ENCODE measurements at regions not wholly inside any gene's neighbourhood (a gene's known extent, or its start where the extent isn't known, plus 50 kb on each side); places are given as distances from the start of the nearest gene placed in this dataset.
A peak's percentile ranks its signal among the peaks of the same experiment; 100 is the strongest.
"Not testable (repeated sequence)": the region's sequence is repeated elsewhere in the genome, so short reads cannot be mapped to it uniquely, and the experiment has no call there.

- not testable (repeated sequence) for ATAC-seq; H3K27me3 Mint-ChIP-seq; DNase-seq; H3K9me3 ChIP-seq (ENCODE audit: control insufficient read depth, low read length, poor library complexity, severe bottlenecking); H3K36me3 Mint-ChIP-seq (ENCODE audit: low read depth)
- Mint-ChIP-seq H3K4me3 (peak overlapping the region; percentile 65), H3K27ac (peak overlapping the region; percentile 56), H3K4me1 (peaks cover 29% of the 10 kb centered on the region)
These were observed 69.2 kb upstream of the TAB2 start for GRCh38 chr6:149248263-149248662.

DNA sequence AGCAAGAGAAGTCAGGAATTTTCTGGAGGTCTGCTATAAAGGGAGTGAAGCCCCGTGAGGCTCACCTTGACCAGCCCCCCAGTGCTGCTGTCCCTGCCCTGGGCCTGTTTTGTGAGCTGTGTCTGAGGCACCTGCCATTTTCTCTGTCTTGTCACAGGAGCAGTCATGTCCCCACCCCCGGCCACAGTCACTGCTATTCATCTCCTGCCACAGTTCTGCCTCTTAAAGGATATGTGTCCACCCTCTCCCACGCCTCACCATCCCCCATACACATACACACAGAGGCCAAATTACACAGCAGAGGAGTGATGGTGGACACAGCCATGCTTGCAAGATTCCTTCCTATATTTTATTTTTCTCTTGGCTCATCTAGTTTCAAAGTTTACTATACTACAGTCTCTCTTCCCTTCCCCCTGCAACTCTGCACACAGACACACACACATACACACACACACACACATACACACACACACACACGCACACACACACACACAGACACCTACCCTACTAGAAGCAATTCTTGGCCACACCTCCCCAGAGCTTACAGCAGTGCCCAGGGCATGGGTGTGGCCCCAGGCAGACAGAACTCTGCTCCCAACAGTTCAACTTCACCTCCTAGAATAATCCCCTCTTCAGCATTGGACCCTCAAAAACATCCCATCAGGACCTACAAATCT is 68.7 kb upstream of the TAB2 start:
- DNase-seq (no peak), ATAC-seq (peak; percentile 79)
- H3K27me3 Mint-ChIP-seq = no peaks in the 10 kb centered on the region
- H3K4me3 Mint-ChIP-seq = peak overlapping the region; percentile 65
- H3K36me3 Mint-ChIP-seq (ENCODE audit: low read depth) = no peaks in the 10 kb centered on the region
- peak overlapping the region; percentile 56 for H3K27ac Mint-ChIP-seq
- no peaks in the 10 kb centered on the region for H3K9me3 ChIP-seq (ENCODE audit: control insufficient read depth, low read length, poor library complexity, severe bottlenecking)
- H3K4me1 Mint-ChIP-seq = peaks cover 31% of the 10 kb centered on the region

DNA sequence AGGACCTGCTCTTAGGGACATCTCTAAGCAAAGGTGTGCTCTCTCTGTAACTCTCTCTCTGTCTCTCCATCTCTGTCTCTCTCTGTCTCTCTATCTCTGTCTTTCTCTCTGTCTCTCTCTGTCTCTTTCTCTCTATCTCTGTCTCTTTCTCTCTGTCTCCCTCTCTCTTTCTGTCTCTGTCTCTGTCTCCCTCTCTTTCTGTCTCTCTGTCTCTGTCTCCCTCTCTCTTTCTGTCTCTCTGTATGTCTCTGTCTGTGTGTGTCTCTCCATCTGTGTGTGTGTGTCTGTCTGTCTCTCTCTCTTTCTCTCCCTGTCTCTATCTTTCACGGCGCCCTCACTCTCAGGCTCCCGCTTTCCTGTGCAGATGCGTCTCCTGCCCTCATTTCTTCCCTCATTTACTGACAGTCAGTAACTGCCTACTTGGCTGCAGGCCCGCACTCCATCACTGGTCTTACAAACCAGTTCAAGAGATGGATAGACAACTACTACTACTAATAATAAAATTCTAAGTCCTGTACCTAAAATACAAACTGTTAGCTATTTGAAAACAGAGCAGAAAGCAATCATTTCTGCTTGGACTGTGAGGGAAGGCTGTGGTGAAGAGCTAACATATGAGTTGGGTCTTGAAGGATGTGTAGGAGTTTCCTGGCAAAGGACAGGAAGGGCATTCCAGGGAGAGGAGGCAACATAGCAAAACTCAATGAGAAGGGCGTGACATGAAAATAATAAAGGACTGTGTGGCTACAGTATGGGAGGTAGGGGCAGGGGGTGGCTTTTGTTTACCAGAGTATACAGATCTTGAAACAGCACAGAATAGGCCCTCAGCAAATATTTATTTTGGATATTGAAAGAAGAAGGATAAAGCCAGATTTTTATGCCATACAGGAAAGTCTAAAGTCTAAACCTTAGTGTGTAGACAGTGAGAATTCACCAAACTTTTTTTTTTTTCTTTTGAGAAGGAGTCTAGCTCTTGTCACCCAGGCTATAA is 67.8 kb upstream of the TAB2 start:
- H3K27ac Mint-ChIP-seq = peak overlapping the region; percentile 56
- ATAC-seq (peak; percentile 12), DNase-seq (no peak)
- H3K9me3 ChIP-seq (ENCODE audit: control insufficient read depth, low read length, poor library complexity, severe bottlenecking) = no peaks in the 10 kb centered on the region
- peak overlapping the region; percentile 65 for H3K4me3 Mint-ChIP-seq
- H3K36me3 Mint-ChIP-seq (ENCODE audit: low read depth) = no peaks in the 10 kb centered on the region
- H3K27me3 Mint-ChIP-seq = no peaks in the 10 kb centered on the region
- peaks cover 30% of the 10 kb centered on the region for H3K4me1 Mint-ChIP-seq

DNA sequence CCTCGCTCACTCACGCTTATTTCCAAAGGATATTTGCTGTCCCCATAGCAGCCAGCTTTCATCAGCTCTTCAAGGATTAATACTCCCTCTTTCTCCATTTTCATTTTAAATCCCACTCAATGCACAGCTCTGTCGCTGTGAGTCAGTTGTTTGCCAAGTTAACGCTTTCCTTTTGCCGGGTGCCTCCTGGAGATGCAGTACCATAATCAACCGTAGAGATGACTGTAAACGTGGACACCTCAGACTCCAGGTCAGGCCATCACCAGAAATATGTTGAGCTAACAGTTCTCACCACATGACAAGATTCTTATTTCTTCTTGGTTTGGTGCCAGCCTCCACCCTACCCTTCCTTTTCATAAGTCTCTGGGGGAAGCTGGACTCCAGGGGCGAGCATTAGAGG is 66.6 kb upstream of the TAB2 start:
- Mint-ChIP-seq H3K27ac (no peak overlapping the region), H3K4me1 (peaks cover 30% of the 10 kb centered on the region), H3K36me3 (ENCODE audit: low read depth) (no peaks in the 10 kb centered on the region), H3K27me3 (no peaks in the 10 kb centered on the region), H3K4me3 (no peak overlapping the region)
- DNase-seq (no peak), ATAC-seq (no peak)
- no peaks in the 10 kb centered on the region for H3K9me3 ChIP-seq (ENCODE audit: control insufficient read depth, low read length, poor library complexity, severe bottlenecking)

DNA sequence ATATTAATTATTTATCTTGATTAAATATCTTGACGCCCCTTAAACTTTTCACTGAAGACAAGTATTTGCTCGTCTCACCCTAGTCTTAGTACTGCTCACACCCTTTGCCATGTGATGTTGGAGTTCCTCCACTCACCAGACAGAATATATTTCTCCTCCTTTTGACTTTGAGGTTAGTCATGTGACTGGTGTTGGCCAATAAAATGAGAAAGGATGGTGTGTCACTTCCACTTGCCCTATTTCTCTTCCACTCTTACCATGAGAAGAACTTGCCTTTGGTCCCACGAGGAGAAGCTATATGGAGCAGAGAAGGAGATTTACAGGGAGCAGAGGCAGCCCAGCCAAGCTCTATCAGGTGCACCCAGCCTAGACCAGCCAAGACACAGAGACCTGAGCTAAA is 64.9 kb upstream of the TAB2 start:
- Mint-ChIP-seq H3K27ac (no peak overlapping the region), H3K27me3 (no peaks in the 10 kb centered on the region), H3K4me3 (no peak overlapping the region), H3K4me1 (peaks cover 27% of the 10 kb centered on the region), H3K36me3 (ENCODE audit: low read depth) (no peaks in the 10 kb centered on the region)
- ATAC-seq = no peak
- H3K9me3 ChIP-seq (ENCODE audit: control insufficient read depth, low read length, poor library complexity, severe bottlenecking) = no peaks in the 10 kb centered on the region
- no peak for DNase-seq

DNA sequence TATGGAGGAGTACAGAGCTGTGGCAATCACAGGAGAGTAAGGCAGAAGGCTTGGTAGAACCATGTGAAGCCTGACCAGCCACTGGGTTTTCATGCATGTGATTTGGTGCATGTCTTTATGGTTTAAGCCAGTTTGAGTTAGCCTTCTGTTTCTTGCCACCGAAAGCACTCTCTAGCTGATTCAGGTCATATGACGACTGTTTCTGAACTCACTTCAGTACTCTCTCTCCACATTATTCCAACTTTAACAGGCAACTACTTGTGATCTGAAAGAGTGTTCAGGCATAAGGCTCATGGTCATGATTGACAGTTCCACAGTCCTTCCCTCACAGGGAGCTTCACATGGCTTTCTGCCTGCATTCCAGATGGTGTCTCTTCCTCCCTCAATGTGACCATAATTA is 63.3 kb upstream of the TAB2 start:
- ATAC-seq = no peak
- no peaks in the 10 kb centered on the region for H3K27me3 Mint-ChIP-seq
- H3K9me3 ChIP-seq (ENCODE audit: control insufficient read depth, low read length, poor library complexity, severe bottlenecking) = no peaks in the 10 kb centered on the region
- DNase-seq = no peak
- no peak overlapping the region for H3K27ac Mint-ChIP-seq
- H3K4me1 Mint-ChIP-seq = peaks cover 17% of the 10 kb centered on the region
- H3K4me3 Mint-ChIP-seq = no peak overlapping the region
- peaks cover under 1% of the 10 kb centered on the region for H3K36me3 Mint-ChIP-seq (ENCODE audit: low read depth)

- peak; percentile 24 for ATAC-seq
- no peaks in the 10 kb centered on the region for H3K27me3 Mint-ChIP-seq
These were observed 57.8 kb upstream of the TAB2 start for GRCh38 chr6:149259753-149260152.

GRCh38 chr6:149260214-149260874 is 57.2 kb upstream of the TAB2 start:
- H3K27ac Mint-ChIP-seq = no peak overlapping the region
- H3K4me1 Mint-ChIP-seq = peaks cover 22% of the 10 kb centered on the region
- DNase-seq (no peak), ATAC-seq (no peak)
- H3K27me3 Mint-ChIP-seq = no peaks in the 10 kb centered on the region
- no peak overlapping the region for H3K4me3 Mint-ChIP-seq
- peaks cover 2% of the 10 kb centered on the region for H3K36me3 Mint-ChIP-seq (ENCODE audit: low read depth)
- no peaks in the 10 kb centered on the region for H3K9me3 ChIP-seq (ENCODE audit: control insufficient read depth, low read length, poor library complexity, severe bottlenecking)

More at GRCh38 chr6:149259753-149260152, 57.8 kb upstream of the TAB2 start:
- peaks cover 2% of the 10 kb centered on the region for H3K36me3 Mint-ChIP-seq (ENCODE audit: low read depth)
- H3K27ac Mint-ChIP-seq = no peak overlapping the region
- H3K9me3 ChIP-seq (ENCODE audit: control insufficient read depth, low read length, poor library complexity, severe bottlenecking) = no peaks in the 10 kb centered on the region
- no peak for DNase-seq
- H3K4me1 Mint-ChIP-seq = peaks cover 18% of the 10 kb centered on the region
- no peak overlapping the region for H3K4me3 Mint-ChIP-seq

DNA sequence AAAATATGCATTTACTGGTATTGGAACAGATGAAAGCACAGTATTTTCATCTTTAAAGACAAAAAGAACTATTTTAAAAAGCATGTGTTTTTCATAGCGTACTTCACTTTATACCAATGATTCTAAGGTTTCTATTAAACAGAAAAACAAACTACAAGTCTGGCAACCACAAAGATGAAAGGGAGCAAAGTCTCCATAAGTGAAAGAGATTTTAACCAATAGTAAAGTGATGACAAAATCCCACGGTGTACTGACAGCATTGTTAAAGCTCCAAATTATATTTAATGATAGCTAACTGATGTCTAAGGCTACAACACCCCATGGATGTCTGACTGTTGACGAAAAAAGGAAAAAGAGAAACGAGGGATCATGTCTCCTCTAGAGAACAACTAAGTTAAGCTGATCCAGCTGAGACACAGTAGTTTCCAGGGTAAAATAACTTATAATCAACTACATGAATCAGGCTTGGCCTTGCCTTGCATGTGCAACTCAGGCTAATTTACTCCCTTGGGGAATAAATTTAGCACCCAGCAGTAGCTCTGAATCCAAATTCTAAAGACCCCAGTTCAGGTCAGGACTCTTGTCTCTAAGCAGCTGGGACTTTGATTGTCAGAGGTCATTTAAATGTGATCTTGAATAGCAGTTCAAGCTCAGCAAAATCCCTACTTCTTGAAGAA is 56.0 kb upstream of the TAB2 start:
- H3K9me3 ChIP-seq (ENCODE audit: control insufficient read depth, low read length, poor library complexity, severe bottlenecking) = no peaks in the 10 kb centered on the region
- DNase-seq = no peak
- Mint-ChIP-seq H3K4me3 (no peak overlapping the region), H3K27ac (peak overlapping the region; percentile 80), H3K36me3 (ENCODE audit: low read depth) (peaks cover 2% of the 10 kb centered on the region), H3K27me3 (no peaks in the 10 kb centered on the region), H3K4me1 (peaks cover 26% of the 10 kb centered on the region)
- peak; percentile 62 for ATAC-seq

GRCh38 chr6:149263321-149263720 is 54.2 kb upstream of the TAB2 start:
- Mint-ChIP-seq H3K4me1 (peaks cover 30% of the 10 kb centered on the region), H3K4me3 (no peak overlapping the region), H3K27ac (no peak overlapping the region), H3K27me3 (no peaks in the 10 kb centered on the region), H3K36me3 (ENCODE audit: low read depth) (peaks cover 2% of the 10 kb centered on the region)
- H3K9me3 ChIP-seq (ENCODE audit: control insufficient read depth, low read length, poor library complexity, severe bottlenecking) = no peaks in the 10 kb centered on the region
- ATAC-seq (no peak), DNase-seq (no peak)

- no peaks in the 10 kb centered on the region for H3K36me3 Mint-ChIP-seq (ENCODE audit: low read depth)
- peaks cover 30% of the 10 kb centered on the region for H3K4me1 Mint-ChIP-seq
- DNase-seq (peak in 2 of 3 donors; percentile 20), ATAC-seq (peak; percentile 90)
- H3K27ac Mint-ChIP-seq = peak overlapping the region; percentile 61
- no peaks in the 10 kb centered on the region for H3K27me3 Mint-ChIP-seq
- H3K9me3 ChIP-seq (ENCODE audit: control insufficient read depth, low read length, poor library complexity, severe bottlenecking) = no peaks in the 10 kb centered on the region
- peak overlapping the region; percentile 45 for H3K4me3 Mint-ChIP-seq
These were observed 52.9 kb upstream of the TAB2 start for GRCh38 chr6:149264629-149265028.

- no peaks in the 10 kb centered on the region for H3K9me3 ChIP-seq (ENCODE audit: control insufficient read depth, low read length, poor library complexity, severe bottlenecking)
- Mint-ChIP-seq H3K4me1 (peaks cover 31% of the 10 kb centered on the region), H3K36me3 (ENCODE audit: low read depth) (no peaks in the 10 kb centered on the region), H3K4me3 (no peak overlapping the region), H3K27me3 (no peaks in the 10 kb centered on the region), H3K27ac (peak overlapping the region; percentile 61)
- ATAC-seq (no peak), DNase-seq (no peak)
These were observed 51.6 kb upstream of the TAB2 start for GRCh38 chr6:149265945-149266344.

GRCh38 chr6:149266659-149267058 is 50.9 kb upstream of the TAB2 start:
- no peaks in the 10 kb centered on the region for H3K9me3 ChIP-seq (ENCODE audit: control insufficient read depth, low read length, poor library complexity, severe bottlenecking)
- Mint-ChIP-seq H3K27ac (no peak overlapping the region), H3K36me3 (ENCODE audit: low read depth) (no peaks in the 10 kb centered on the region), H3K27me3 (no peaks in the 10 kb centered on the region), H3K4me3 (no peak overlapping the region), H3K4me1 (peaks cover 36% of the 10 kb centered on the region)
- ATAC-seq (peak; percentile 36), DNase-seq (no peak)

Measured in T-helper 17 cell (primary cell).